HL-60/S4 treated with retinoic acid at 250 ng/mL for 4 days and 3 days (cell line): ENCODE measurements at regions not wholly inside any gene's neighbourhood (a gene's known extent, or its start where the extent isn't known, plus 50 kb on each side); places are given as distances from the start of the nearest gene placed in this dataset.

Source experiments
- in situ Hi-C: fragments of 300-500 bp; cut with MboI; formaldehyde crosslinking; loops from 2 replicates; pipeline ENCODE4 v1.7.0; 2022; ENCODE audit warnings: low sequenced_read_pairs

DNA sequence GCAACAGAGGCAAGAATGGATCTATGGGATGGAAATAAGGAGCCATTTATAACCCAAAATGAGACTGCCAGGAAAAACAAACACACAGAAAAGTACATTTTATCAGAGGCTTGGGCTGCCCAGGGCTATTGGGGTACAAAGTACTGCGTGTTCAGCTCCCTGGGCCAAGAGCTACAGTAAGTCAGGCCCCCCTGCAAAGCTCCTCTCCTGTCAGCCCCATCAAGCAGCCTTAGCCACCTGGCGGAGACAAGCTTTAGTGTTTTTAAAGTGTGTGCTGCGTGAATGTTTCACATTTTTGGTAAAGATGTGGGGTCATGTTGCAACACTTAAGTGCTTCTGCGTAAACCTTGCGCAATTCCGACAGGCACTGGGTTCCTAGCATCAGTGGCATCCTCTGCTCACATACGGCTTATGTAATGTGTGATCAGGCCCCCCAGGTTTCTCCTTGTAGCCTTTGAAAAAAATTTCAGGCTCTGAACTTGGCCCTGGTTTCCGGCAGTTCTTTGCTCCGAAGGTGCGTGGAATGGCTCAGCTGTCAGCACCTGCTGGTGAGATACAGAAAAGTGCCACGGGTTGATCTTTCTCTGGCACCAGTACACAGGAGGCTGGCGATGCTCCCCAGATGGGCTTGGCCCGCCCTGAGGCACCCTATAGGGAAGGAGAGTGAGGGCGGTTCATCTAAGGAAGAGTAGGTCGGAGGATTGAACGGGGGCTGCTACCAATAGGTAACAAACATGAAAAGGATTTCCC is 198.7 kb upstream of the EEA1 start:
- in situ Hi-C loops, result no loop called here

DNA sequence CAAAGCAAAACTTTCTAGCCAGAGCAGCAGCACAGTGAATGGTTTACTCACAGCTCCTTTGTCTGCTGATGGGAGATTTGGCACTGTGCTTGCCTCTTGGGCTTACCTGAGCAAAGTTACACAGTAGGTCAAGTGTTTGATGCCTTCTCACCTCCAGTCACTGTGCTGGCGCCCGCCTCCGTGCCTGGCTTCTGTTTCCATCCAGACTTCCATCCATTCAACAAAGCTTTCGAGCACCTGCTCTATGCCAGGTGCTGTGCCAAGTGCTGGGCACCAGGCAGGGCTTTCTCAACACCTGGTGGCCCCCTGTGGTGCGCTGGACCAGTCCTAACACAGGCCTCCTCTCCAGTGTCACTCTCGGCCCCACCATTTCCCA is 199.2 kb upstream of the EEA1 start:
- in situ Hi-C loops, result no loop called here

GRCh38 chr12:93130366-93131054 is 201.4 kb upstream of the EEA1 start:
- in situ Hi-C loops, result no loop called here

DNA sequence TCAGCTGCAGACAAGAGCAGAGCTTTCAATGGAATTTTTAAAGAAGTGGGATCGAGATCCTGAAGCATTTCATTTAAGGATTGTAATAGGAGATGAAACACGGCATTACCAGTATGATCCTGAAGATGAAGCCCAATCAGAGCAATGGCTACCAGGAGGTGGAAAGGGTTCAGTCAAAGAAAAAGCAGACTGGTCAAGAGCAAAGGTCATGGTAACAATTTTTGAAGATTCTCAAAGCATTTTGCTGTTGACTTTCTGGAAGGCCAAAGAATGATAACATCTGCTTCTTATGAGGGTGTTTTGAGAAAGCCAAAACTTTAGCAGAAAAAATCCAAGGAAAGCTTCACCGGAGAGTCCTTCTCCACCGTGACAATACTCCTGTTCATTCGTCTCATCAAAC is 204.3 kb upstream of the EEA1 start:
- in situ Hi-C loops, result no loop called here

DNA sequence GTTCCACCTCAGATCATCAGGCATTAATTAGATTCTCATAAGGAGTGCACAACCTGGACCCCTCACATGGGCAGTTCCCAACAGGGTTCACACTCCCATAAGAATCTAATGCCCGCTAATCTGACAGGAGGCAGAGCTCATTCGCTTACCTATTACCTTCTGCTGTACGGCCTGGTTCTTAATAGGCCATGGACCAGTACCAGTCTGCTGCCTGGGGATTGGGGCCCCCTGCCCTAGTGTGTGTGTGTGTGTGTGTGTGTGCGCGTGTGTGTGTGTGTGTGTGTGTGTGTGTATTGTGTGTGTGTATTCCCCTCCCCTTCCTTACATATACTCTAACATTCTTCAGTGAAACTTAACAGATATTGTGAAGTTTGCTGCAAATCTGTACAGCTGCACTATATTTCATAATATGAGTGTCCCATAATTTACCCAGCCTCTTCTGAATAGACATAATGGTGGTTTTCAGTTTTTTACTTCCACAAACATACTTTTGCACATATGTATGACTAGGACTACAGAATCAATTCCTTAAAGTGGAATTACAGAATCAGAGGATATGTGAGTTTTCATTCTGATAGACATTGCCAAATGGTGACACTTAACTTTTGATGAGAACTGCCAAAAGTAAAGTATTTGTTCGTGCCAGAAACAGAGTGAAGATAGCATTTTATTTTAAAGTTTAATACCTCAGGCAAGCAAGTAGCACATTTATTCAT is 205.2 kb upstream of the EEA1 start:
- in situ Hi-C loops, result no loop called here

- in situ Hi-C loops, result no loop called here
Observed at GRCh38 chr12:93134893-93135285, 205.8 kb upstream of the EEA1 start.

GRCh38 chr12:93135286-93136239 is 206.5 kb upstream of the EEA1 start:
- in situ Hi-C loops, result no loop called here

DNA sequence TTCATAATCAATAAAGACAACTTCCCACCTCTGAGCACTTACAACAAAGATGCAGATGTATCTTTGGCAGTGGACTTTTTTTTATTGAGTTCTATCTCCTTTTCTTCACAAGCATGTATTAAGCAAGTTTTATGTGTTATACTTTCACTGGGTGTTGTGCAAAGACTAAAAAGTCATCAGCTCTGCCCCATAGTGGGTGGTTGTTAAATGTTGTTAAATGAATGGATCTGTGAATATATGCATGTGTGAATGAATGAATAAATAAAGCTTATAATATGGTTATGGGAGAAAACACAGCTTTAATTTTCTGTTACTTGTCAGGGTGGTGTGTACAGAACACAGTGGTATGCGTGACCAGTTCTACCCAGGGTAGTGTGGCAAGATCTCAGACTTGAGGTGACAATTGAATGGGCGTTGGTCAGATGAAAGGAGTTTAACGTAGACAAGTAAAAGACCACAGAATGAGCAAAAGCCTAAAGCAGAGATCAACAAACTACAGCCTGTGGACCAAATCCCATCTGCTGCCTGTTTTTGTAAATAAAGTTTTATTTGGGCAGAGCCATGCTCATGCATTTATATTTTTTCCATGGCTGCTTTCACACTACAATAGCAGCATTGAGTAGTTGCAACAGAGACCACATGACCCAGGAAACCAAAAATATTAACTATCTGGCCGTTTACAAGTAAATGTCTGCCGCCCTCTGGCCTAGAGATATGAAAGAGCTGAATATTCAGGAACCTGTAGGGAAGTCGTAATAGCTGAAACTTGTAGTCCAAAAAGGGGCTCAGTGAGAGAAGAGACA is 207.4 kb upstream of the EEA1 start:
- in situ Hi-C loops, result no loop called here

DNA sequence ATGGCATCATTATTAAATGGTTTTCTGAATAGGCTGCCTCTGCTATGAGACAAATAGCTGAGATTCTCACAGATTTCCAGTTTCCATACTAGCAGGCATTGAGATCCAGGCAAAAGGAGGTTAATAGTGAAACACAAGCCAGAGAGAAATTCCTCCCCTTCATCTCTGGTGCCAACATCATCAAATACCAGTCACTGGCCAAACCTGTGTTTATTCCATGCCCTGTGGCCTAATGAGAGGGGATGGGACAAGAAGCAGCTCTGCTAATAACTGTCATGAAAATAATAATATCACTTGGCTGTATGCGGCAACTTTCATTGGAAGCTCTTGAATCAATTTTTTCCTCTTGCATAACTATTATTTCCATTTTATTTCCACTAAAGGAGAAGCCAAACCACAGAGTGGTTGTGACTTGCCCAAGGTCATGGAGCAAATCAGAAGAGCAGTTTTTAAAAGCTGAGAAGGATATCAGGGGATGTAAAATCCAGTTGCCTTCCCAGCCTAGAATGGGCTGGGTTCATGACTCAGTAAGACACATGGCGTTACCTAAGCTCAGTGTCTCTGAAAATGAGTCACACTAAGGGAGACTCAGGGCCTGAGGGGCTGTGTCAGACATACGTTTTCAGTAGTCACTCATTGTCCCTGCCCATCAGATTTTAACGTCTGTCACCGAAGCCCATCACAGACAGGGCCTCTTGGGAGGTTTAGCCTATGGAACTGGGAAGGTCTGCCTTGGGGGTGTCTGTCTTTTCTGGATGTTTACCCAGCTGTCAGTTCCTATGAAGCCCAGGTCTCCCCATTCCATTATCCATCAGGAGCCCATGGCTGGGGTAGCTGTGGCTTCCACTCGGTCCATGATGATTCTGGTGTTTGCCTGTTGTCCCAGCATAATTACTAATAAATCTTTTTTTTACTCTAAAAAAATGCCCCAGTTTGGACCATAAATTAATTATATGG is 208.8 kb upstream of the EEA1 start:
- in situ Hi-C loops, result no loop called here

GRCh38 chr12:93139028-93139665 is 210.1 kb upstream of the EEA1 start:
- in situ Hi-C loops, result no loop called here

DNA sequence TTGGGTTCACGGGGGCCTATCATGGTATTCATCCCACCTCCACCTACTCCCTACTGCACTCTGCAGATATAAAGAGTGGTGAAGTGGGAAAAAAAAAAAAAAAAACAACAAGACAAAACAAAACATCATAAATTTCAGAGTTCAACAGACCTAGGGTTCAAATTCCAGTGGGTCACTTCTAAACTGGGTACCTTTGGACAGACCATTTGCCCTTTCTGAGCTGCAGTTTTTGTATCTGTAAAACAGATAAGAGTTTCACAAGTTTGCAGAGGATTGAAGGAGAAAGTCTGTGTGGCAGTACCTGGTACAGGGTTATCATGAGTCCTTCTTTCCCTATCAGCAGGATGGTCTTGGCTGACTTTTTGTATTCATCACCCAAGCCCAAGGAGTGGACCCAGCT is 211.2 kb upstream of the EEA1 start:
- in situ Hi-C loops, result no loop called here

DNA sequence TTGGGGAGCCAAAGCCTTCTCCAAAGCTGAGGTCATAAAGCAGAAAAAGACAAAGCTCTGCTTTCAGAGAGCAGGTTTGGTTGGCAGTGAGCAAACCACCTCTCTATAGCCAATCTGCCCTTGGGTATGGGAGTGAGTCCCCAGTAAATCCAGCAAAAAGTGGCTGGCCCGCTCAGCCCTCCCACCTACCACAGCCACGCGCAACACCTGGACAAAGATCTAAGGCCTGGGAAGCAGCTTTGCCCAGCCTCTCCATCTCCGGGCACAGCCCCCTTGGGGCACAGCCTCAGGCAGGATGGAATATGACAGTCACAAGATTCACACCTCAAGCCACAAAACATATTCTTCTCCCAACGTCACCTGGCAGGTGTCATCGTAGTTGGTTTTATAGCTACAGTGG is 211.7 kb upstream of the EEA1 start:
- in situ Hi-C loops, result no loop called here

GRCh38 chr12:93142881-93143280 is 213.8 kb upstream of the EEA1 start:
- in situ Hi-C loops, result no loop called here

- in situ Hi-C loops, result no loop called here
Observed at GRCh38 chr12:93144109-93144508, 215.0 kb upstream of the EEA1 start.

DNA sequence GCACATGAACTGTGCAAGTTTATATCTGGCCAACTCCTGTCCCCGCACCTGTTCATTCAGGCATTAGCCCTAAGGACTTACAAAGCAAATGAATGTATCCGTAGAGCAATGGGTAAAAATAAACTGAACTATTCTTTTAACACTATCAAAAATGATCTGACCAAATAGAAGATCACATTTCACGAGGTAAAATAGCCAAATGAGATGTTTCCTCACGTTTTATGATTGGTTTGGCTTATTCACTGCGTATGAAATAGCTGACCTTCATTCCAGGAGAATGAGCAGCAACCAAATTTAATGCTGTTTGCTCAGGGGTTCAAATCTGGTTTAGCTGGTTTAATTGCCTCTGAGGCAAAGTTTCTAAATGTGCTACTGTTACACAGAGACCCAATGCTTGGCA is 216.0 kb upstream of the EEA1 start:
- in situ Hi-C loops, result no loop called here

GRCh38 chr12:93146263-93146939 is 217.3 kb upstream of the EEA1 start:
- in situ Hi-C loops, result no loop called here

DNA sequence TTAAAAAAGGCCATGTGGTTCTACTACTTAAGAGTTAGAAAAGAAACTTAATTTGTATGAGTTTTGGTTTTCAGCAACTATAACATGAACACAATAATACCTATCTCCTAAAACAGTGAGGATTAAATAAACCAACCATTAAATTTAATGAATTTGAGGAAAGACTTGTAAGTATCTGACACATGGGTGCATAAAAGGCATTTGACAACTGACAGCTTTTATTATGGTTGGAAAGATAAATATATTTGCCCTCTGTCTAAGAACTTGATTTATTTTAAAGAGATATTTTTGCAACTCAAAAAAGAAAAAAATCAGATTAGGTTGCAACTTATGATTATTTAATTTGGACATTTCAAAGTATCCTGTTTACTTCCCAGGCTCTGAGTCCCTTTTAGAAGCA is 217.9 kb upstream of the EEA1 start:
- in situ Hi-C loops, result no loop called here

DNA sequence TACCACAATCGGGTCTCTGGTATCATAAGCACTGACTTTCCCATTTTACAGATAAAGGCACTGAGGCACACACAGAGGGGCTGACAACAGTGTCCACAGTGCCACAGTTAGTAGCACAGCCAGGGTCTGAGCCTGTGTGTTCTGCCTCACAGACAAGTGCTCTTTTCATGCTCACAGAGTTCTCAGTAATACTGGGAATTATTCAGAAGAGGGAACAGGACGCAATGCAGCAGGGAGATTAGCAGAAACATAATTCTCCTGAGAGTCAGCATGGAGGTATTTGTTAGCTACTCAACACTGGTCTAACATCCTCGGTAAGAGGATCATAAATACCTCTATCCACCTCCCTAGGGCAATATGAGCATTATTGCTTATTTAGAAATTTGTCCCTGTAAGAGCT is 219.3 kb upstream of the EEA1 start:
- in situ Hi-C loops, result no loop called here
